HG03175 (cell line): ENCODE measurements at regions not wholly inside any gene's neighbourhood (a gene's known extent, or its start where the extent isn't known, plus 50 kb on each side); places are given as distances from the start of the nearest gene placed in this dataset.
"Not testable (repeated sequence)": the region's sequence is repeated elsewhere in the genome, so short reads cannot be mapped to it uniquely, and the experiment has no call there.

Experiments
- ATAC-seq: cut with Tn5 transposase; IDR thresholded peaks from one replicate; pipeline ENCODE4 v1.9.1; 2021; ENCODE audit warnings: mild to moderate bottlenecking, moderate library complexity; ENCODE audit not compliant: unreplicated experiment

DNA sequence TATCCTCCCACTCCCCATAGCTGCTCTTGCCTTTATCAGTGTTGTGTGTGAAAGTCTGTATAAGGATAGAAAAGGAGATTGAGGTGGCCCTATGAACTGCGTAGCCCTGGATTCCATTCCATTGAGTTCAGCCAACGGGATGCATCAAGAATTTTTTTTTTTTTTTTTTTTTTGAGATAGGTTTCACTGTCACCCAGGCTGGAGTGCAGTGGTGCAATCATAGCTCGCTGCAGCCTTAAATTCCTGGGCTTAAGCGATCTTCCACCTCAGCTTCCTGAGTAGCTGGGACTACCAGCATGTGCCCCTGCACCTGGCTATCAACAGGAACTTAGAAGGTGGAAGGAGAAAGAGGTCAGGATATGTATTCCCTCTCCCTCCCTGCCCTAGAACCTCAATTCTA is 187.2 kb upstream of the SPRY1 start:
- ATAC-seq, result no peak

GRCh38 chr4:123215536-123215935 is 181.1 kb upstream of the SPRY1 start:
- no peak for ATAC-seq

GRCh38 chr4:123216543-123216942 is 180.1 kb upstream of the SPRY1 start:
- ATAC-seq, result no peak

DNA sequence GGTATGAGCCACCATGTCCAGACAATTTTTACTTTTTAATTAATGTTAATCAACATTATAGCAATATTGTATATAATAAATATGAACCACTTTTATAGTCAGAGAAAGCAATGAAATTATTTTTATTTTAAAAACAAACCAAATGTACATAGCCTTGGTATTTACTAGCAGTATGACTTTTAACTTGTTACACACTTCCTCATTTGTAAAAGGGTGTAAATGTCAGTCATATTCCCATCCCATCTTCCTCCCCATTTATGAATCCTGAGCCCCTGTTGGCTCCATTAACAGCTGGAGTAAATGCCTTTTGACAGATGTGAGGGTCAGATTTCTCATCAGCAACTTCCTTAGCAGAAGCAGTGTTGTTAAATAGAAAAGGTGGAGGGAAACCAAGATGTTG is 179.6 kb upstream of the SPRY1 start:
- ATAC-seq, result no peak

GRCh38 chr4:123217664-123218063 is 178.9 kb upstream of the SPRY1 start:
- no peak for ATAC-seq

DNA sequence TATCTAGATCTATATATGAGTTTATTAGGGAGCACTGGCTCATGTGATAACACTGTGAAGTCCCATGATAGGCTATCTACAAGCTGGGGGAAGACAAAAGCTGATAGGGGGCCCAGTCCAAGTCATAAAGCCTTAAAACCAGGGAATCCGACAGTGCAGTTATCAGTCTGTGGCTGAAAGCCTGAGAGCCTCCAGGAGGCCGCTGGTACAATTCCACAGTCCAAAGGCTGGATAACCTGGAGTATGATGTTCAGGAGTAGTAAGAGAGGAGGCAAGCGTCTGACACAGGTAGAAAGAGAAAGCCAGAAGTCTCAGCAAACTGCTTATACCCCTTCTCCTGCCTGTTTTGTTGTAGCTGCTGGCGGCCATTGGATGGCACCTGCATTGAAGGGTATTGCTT is 177.6 kb upstream of the SPRY1 start:
- ATAC-seq, result no peak

GRCh38 chr4:123229286-123229685 is 167.3 kb upstream of the SPRY1 start:
- ATAC-seq, result no peak

- no peak for ATAC-seq
These were observed 166.5 kb upstream of the SPRY1 start for GRCh38 chr4:123230061-123230460.

- ATAC-seq, result no peak
These were observed 164.2 kb upstream of the SPRY1 start for GRCh38 chr4:123232439-123232838.

- ATAC-seq, result no peak
These were observed 163.3 kb upstream of the SPRY1 start for GRCh38 chr4:123233136-123233768.

DNA sequence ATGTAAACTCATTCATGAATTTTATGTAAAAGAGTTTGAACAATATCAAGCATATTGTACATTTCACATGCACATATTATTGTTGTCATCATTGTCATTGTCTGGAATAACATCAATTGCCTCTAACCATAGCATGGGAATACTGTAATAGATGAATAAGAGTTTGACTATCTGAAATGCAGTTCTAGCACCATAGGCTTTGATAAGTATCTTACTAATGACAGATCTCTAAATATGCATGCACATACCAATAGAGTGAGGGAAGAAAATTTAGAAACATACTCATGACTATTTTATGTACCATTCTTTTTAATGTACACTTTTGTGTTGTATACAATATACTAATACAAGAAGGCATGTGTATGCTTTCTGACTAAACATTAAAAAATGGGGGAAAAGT is 161.6 kb upstream of the SPRY1 start:
- ATAC-seq, result no peak

GRCh38 chr4:123235431-123235830 is 161.2 kb upstream of the SPRY1 start:
- ATAC-seq, result no peak

DNA sequence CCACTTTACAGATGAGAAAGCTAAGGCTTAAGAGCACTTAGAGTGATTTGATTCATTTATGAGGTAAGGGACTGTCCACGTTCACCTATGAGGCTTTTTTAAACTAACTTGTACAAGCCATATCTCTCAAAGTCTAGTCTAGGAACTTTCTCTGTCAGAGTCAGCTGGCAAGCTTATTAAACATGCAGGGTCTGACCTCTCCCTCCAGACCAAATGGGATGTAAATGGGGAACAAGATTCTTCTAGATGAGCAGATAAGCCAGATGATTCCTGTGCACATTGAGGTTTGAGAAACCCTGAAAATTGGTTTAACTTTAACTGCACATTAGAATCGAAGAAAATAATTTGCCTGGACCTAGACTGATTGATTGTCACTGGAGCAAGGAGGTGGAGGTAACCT is 160.0 kb upstream of the SPRY1 start:
- no peak for ATAC-seq

DNA sequence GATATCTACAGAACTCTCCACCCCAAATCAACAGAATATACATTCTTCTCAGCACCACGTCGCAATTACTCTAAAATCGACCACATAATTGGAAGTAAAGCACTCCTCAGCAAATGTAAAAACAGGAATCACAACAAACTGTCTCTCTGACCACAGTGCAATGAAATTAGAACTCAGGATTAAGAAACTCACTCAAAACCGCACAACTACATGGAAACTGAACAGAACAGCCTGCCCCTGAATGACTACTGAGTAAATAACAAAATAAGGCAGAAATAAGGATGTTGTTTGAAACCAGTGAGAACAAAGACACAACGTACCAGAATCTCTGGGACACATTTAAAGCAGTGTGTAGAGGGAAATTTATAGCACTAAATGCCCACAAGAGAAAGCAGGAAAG is 156.3 kb upstream of the SPRY1 start:
- not testable (repeated sequence) for ATAC-seq

DNA sequence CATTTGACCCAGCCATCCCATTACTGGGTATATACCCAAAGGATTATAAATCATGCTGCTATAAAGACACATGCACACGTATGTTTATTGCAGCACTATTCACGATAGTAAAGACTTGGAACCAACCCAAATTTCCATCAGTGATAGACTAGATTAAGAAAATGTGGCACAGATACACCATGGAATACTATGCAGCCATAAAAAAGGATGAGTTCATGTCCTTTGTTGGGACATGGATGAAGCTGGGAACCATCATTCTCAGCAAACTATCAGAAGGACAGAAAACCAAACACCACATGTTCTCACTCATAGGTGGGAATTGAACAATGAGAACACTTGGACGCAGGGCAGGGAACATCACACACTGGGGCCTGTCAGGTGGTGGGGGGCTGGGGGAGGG is 153.4 kb upstream of the SPRY1 start:
- ATAC-seq, result not testable (repeated sequence)

- ATAC-seq, result no peak
These were observed 152.5 kb upstream of the SPRY1 start for GRCh38 chr4:123244137-123244536.

DNA sequence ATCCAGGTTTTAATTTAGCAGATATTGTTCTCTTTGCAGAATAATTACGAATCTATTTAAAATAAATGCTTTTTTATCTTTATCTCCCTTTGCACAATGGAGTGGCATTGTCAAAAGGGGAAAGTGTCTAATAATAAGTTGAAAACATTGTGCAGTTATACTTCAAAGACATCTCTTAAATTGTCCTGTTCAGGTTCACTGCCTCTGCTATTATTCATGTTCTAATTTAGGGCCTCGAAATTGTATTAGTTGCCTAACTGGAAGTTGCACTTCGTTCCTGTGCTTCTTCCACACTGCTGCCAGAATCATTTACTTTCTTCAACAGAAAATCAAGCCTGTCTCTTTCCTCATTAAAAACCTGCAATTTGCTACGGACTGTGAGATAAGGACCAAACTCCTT is 150.5 kb upstream of the SPRY1 start:
- ATAC-seq, result no peak

- ATAC-seq, result no peak
These were observed 148.4 kb upstream of the SPRY1 start for GRCh38 chr4:123248085-123248659.

GRCh38 chr4:123249821-123250220 is 146.8 kb upstream of the SPRY1 start:
- no peak for ATAC-seq

- no peak for ATAC-seq
These were observed 145.8 kb upstream of the SPRY1 start for GRCh38 chr4:123250843-123251242.

- no peak for ATAC-seq
These were observed 140.6 kb upstream of the SPRY1 start for GRCh38 chr4:123255971-123256370.

DNA sequence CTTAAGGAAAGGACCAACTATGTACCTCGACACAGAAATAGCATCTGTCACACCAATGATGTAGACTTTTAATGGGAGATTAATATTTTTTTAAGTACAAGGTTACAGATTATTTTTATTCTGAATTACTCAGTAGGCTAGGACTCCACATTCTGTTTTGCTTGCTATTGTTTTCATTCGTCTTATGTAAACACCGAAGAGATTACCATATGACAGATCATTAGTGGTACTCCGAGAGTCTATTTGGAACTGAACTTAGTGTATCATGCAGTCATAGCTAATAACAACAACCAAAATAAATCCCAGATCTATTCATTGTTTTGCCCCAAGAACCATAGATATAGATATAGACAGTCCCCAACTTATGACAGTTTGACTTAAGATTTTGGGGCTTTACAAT is 139.7 kb upstream of the SPRY1 start:
- ATAC-seq, result no peak

GRCh38 chr4:123257591-123257990 is 139.0 kb upstream of the SPRY1 start:
- no peak for ATAC-seq
